Fibroblast of the aortic adventitia (primary cell): ENCODE measurements at regions not wholly inside any gene's neighbourhood (a gene's known extent, or its start where the extent isn't known, plus 50 kb on each side); places are given as distances from the start of the nearest gene placed in this dataset.

Experiments used
- DNase-seq: peaks from one replicate; pipeline ENCODE4 v3.0.0-alpha.2; 2010; ENCODE audit warnings: low read depth
- H3K4me3 ChIP-seq: 2 replicates; pipeline ENCODE4 v1.5.1; 2011; ENCODE audit warnings: low read depth, mild to moderate bottlenecking, control low read depth, low read length, moderate library complexity
- TF ChIP-seq, protein P1 (sequence below): IDR thresholded peaks from 2 replicates; pipeline ENCODE4 v1.5.1; 2011; ENCODE audit warnings: mild to moderate bottlenecking, low read length, control low read depth, inconsistent platforms; ENCODE audit not compliant: insufficient read depth

DNA sequence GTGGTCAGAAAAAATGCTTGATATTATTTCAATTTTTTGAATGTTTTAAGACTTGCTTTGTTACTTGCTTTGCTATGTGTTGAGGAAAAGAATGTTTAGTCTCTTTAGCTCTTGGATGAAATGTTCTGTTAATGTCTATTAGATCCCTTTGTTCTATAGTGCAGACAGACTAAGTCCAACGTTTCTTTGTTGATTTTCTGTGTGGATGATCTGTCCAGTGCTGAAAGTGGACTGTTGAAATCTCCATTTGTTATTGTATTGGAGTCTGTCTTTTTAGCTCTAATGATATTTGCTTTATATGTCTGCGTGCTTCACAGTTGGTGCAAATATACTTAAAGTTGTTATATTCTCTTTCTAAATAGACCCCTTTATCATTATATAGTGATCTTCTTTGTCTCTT lies 220.6 kb downstream of the GUCY2F start:
- TF ChIP-seq, protein P1, sequence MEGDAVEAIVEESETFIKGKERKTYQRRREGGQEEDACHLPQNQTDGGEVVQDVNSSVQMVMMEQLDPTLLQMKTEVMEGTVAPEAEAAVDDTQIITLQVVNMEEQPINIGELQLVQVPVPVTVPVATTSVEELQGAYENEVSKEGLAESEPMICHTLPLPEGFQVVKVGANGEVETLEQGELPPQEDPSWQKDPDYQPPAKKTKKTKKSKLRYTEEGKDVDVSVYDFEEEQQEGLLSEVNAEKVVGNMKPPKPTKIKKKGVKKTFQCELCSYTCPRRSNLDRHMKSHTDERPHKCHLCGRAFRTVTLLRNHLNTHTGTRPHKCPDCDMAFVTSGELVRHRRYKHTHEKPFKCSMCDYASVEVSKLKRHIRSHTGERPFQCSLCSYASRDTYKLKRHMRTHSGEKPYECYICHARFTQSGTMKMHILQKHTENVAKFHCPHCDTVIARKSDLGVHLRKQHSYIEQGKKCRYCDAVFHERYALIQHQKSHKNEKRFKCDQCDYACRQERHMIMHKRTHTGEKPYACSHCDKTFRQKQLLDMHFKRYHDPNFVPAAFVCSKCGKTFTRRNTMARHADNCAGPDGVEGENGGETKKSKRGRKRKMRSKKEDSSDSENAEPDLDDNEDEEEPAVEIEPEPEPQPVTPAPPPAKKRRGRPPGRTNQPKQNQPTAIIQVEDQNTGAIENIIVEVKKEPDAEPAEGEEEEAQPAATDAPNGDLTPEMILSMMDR: no peak
- H3K4me3 ChIP-seq: no peak overlapping the region
- no peak for DNase-seq

DNA sequence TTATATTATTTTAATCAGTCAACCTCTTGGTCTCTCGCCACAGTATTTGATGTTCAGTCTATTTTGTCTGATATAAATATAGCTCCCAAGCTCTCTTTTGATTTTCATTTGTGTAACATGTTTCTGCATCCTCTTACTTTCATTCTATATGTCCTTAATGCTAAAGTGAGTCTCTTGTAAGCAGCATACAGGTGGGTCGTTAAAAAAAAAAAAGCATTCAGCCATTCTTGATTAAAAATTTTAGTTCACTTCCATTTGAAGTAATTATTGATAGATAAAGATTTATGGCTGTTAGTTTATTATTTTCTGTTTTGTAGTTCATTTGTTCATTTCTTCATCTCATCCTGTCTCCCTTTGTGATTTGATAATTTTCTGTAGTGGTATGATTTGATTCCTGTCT lies 229.1 kb downstream of the GUCY2F start:
- DNase-seq: no peak
- TF ChIP-seq, protein P1: no peak
- no peak overlapping the region for H3K4me3 ChIP-seq

DNA sequence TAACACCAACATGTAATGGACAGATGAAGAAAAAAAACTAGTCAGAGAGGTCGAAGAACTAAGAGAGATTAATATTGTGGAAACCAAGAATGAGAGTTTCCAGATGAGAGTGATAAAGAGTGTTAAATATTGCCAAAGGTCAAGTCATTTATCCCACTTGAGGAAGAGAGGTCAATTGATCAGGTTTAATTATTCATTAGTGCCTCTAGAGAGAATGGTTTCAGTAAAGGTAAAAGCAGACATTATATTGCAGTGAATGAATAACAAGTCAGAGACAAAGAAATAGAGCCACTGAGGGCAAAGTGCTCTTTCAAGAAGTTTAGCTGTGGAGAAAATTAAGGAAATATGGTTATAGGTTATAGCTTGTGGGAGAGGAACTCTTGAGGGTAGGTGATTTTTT lies 263.1 kb downstream of the GUCY2F start:
- DNase-seq: no peak
- TF ChIP-seq, protein P1: no peak
- H3K4me3 ChIP-seq: no peak overlapping the region

DNA sequence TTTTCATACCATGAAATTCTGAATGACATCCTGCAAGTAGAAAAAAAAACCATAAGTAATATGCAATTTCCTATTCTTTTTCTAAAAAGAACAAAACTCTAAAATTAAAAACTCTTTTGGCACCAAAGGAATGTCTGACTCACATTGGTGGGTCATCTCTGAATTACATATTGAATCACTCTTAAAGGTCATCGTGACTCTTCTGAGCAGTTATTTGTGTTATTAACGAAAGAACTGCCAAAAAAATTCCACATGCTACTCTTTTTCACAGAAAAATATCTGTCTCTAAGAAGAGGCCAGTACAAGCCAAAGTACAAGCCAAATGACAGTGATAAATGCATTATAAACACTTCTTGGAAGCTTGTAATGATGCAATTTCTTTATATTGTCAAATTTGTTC lies 282.2 kb downstream of the GUCY2F start:
- TF ChIP-seq, protein P1: no peak
- peak; percentile 63 for DNase-seq
- no peak overlapping the region for H3K4me3 ChIP-seq

DNA sequence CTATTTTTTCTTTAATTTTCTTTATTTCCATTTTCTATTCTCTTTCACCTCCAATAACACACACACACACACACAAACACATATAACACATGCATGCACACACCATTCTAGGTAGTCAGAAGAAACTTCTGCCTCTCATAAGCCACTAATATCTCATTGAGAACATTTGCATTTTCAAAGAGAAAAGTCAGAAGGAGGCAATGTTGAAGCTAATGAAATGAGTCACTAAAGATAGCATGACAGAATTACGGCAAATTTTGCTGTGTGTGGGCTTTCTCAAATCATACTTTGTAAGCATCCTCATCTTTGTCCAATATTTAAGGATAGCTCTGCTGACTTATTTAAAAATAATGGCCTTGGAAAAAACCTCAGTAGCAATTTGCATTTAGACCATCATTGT lies 291.3 kb downstream of the GUCY2F start:
- TF ChIP-seq, protein P1: no peak
- H3K4me3 ChIP-seq: no peak overlapping the region
- no peak for DNase-seq

DNA sequence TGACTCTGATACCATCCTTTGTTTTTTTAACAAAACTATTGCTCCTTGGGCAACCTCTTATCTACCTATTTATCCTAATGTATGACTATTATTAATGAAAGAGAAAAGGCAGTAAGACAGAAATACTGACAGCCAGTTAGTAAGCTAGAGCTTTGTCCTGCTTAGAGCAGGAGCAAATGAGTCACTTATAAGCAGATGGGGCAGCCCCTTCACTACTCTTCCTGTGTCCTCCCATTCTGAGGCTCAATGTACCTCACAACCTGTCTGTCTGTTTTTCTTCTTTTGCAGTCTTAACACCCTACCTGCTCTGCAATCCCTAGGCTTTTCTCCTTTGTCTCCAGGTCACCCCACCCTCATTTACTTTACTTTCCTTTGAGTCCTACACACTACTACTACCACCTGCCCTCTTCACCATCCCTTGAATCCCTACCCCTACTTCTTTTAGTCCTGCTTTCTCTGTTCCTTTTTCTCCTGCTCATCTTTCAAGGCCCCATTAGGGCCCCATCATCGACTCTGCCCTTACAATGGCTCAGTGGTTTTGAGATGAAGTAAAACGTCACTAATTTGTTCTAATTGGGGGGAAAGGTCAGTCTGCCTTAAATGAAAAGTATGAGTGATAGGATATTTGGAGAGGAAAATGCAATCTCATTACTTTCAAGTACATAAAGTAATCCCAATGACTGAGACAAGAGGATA lies 294.3 kb downstream of the GUCY2F start:
- no peak overlapping the region for H3K4me3 ChIP-seq
- no peak for DNase-seq
- TF ChIP-seq, protein P1: no peak

DNA sequence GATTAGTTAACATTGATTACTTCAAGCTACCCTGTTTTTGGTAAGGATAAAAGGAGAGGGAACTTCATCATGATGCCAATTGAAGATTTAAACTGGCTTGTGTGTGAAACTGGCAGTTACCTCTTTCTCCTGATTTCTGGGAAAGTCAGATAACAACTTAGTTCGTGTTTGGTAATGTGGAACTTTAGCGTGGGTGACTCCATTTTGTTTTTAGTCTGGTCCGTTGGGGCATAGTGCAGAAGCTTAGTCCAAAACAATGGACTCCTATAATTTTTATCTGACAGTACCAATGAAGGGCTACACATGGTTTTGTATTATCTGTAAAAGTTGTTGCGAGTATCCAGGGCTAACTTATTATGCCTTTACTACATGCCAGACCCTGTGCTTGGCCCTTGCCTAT lies 294.9 kb downstream of the GUCY2F start:
- TF ChIP-seq, protein P1: no peak
- no peak for DNase-seq
- H3K4me3 ChIP-seq: no peak overlapping the region
